ENCODE measurements at regions not wholly inside any gene's neighbourhood (a gene's known extent, or its start where the extent isn't known, plus 50 kb on each side); places are given as distances from the start of the nearest gene placed in this dataset.
"Not testable (repeated sequence)": the region's sequence is repeated elsewhere in the genome, so short reads cannot be mapped to it uniquely, and the experiment has no call there.

GRCh38 chr9:41623666-41624065 is 434.5 kb upstream of the ZNG1F start:
- DNase-seq (ENCODE audit: low spot score) = not testable (repeated sequence)

- not testable (repeated sequence) for DNase-seq (ENCODE audit: low spot score)
Observed at GRCh38 chr9:41619254-41619653, 430.1 kb upstream of the ZNG1F start.

- DNase-seq (ENCODE audit: low spot score) = not testable (repeated sequence)
Observed at GRCh38 chr9:41606961-41607547, 417.9 kb upstream of the ZNG1F start.

- DNase-seq (ENCODE audit: low spot score) = not testable (repeated sequence)
Observed at GRCh38 chr9:41565572-41565971, 376.5 kb upstream of the ZNG1F start.

Measured in hematopoietic multipotent progenitor cell treated with erythropoietin and hydrocortisone succinate and interleukin-3 and kit ligand, for 15 days (in vitro differentiated cells).